ENCODE measurements at regions not wholly inside any gene's neighbourhood (a gene's known extent, or its start where the extent isn't known, plus 50 kb on each side); places are given as distances from the start of the nearest gene placed in this dataset.
"Not testable (repeated sequence)": the region's sequence is repeated elsewhere in the genome, so short reads cannot be mapped to it uniquely, and the experiment has no call there.

- H3K27ac ChIP-seq: no peak overlapping the region
- TF ChIP-seq ZFX (IDR thresholded peaks at IDR 0.05; ENCODE audit: borderline replicate concordance) (no peak), CTCF (IDR thresholded peaks at IDR 0.05) (no peak)
Measured at GRCh38 chr2:56034258-56034657, 110.7 kb upstream of the EFEMP1 start.

GRCh38 chr2:56040189-56040588, 116.6 kb upstream of the EFEMP1 start:
- no peak overlapping the region for H3K27ac ChIP-seq
- TF ChIP-seq CTCF (IDR thresholded peaks at IDR 0.05): no peak
- TF ChIP-seq ZFX (IDR thresholded peaks at IDR 0.05; ENCODE audit: borderline replicate concordance): no peak

- H3K27ac ChIP-seq: no peak overlapping the region
- TF ChIP-seq ZFX (IDR thresholded peaks at IDR 0.05; ENCODE audit: borderline replicate concordance) (no peak), CTCF (IDR thresholded peaks at IDR 0.05) (no peak)
Measured at GRCh38 chr2:56040834-56041233, 117.3 kb upstream of the EFEMP1 start.

GRCh38 chr2:56047136-56047535, 123.6 kb upstream of the EFEMP1 start:
- TF ChIP-seq ZFX (IDR thresholded peaks at IDR 0.05; ENCODE audit: borderline replicate concordance) (no peak), CTCF (IDR thresholded peaks at IDR 0.05) (no peak)

GRCh38 chr2:56049233-56049845, 125.8 kb upstream of the EFEMP1 start:
- no peak for TF ChIP-seq ZFX (IDR thresholded peaks at IDR 0.05; ENCODE audit: borderline replicate concordance)
- TF ChIP-seq CTCF (IDR thresholded peaks at IDR 0.05): no peak
- H3K27ac ChIP-seq: no peak overlapping the region

More at GRCh38 chr2:56047136-56047535, 123.6 kb upstream of the EFEMP1 start:
- H3K27ac ChIP-seq: no peak overlapping the region

- no peak for TF ChIP-seq CTCF (IDR thresholded peaks at IDR 0.05)
- no peak for TF ChIP-seq ZFX (IDR thresholded peaks at IDR 0.05; ENCODE audit: borderline replicate concordance)
- H3K27ac ChIP-seq: no peak overlapping the region
Measured at GRCh38 chr2:56053679-56054078, 130.1 kb upstream of the EFEMP1 start.

- TF ChIP-seq ZFX (IDR thresholded peaks at IDR 0.05; ENCODE audit: borderline replicate concordance): no peak
- no peak for TF ChIP-seq CTCF (IDR thresholded peaks at IDR 0.05)
- no peak overlapping the region for H3K27ac ChIP-seq
Measured at GRCh38 chr2:56055405-56055804, 128.4 kb upstream of the CCDC85A start.

- not testable (repeated sequence) for H3K27ac ChIP-seq
Measured at GRCh38 chr2:56061327-56061726, 122.5 kb upstream of the CCDC85A start.
